HepG2 (cell line): ENCODE measurements at regions not wholly inside any gene's neighbourhood (a gene's known extent, or its start where the extent isn't known, plus 50 kb on each side); places are given as distances from the start of the nearest gene placed in this dataset.

Experiments
- ATAC-seq: fragments of 200-7000 bp; cut with Tn5 transposase; 3 replicates; pipeline ENCODE4 v1.9.1; 2020; ENCODE audit warnings: mild to moderate bottlenecking, moderate library complexity
- BruUV-seq: library from RNA; stranded (reverse); fragments of 400-500 nt; replicated peaks from 2 replicates; lab custom pipeline; 2021; lab: Mats Ljungman, UMichigan
- CTCF ChIA-PET: fragments of 300-600 bp; formaldehyde crosslinking; extraction: SDS; loops from one replicate; lab custom pipeline; 2021; ENCODE audit warnings: low total read pairs, inconsistent platforms, low intra/inter-chr PET ratio; lab: Yijun Ruan, JAX
- POLR2A ChIA-PET: fragments of 350-600 bp; sonication (Branson Sonifier 250); formaldehyde crosslinking; loops from one replicate; lab custom pipeline; 2020; ENCODE audit warnings: antibody characterized with exemption, inconsistent platforms; lab: Yijun Ruan, JAX
- DNase-seq: peaks from one replicate; pipeline ENCODE4 v3.0.0-alpha.2; 2015; ENCODE audit warnings: low spot score
- FAIRE-seq: peaks from 3 replicates; lab custom pipeline; 2011; peaks lifted over from hg19 to GRCh38; lab: Jason Lieb, UNC
- H2AFZ ChIP-seq: one replicate; pipeline ENCODE4 v1.6.1; 2011; ENCODE audit warnings: low read length, inconsistent platforms
- H3K27ac ChIP-seq: fragments of 300-600 bp; 3 replicates; pipeline ENCODE4 v1.8.0; 2011; ENCODE audit warnings: mixed run types, mild to moderate bottlenecking, mixed read lengths, low read length, inconsistent platforms; ENCODE audit not compliant: insufficient read depth; ENCODE audit errors: extremely low read length
- H3K27me3 ChIP-seq, 2 experiments: fragments of 200-600 bp in 1 of 2; 2 replicates in 1 of 2; 3 replicates in 1 of 2; pipeline versions ENCODE4 v1.6.0 to v1.8.0; 2011; ENCODE audit warnings: low read length in 2 of 2, mild to moderate bottlenecking in 2 of 2, moderate library complexity in 2 of 2, inconsistent platforms in 1 of 2; ENCODE audit not compliant: insufficient read depth in 2 of 2, control insufficient read depth in 1 of 2
- H3K36me3 ChIP-seq, 2 experiments: fragments of 200-600 bp in 1 of 2; replicated peaks in 1 of 2; 2 replicates in 1 of 2; 3 replicates in 1 of 2; pipeline versions ENCODE4 v1.5.1 to v1.8.0; 2011; ENCODE audit warnings: low read length in 2 of 2, inconsistent platforms in 1 of 2; ENCODE audit not compliant: insufficient read depth in 2 of 2, control insufficient read depth in 1 of 2
- H3K4me1 ChIP-seq: 2 replicates; pipeline ENCODE4 v1.5.1; 2012; ENCODE audit warnings: low read length, inconsistent platforms; ENCODE audit not compliant: insufficient read depth
- H3K4me2 ChIP-seq: 2 replicates; pipeline ENCODE4 v1.6.0; 2011; ENCODE audit warnings: low read depth, low read length, inconsistent platforms
- H3K4me3 ChIP-seq, 3 experiments: fragments of 200-600 bp in 1 of 3; sonication (generic), shearing (Covaris generic) in 1 of 3; replicated peaks in 1 of 3; 2 replicates each; pipeline ENCODE4 v1.5.1; 2011 to 2016; ENCODE audit warnings: low read length in 3 of 3, inconsistent platforms in 2 of 3, low read depth in 2 of 3, mild to moderate bottlenecking in 2 of 3, control low read depth in 1 of 3, mixed read lengths in 1 of 3; ENCODE audit not compliant: insufficient read depth in 1 of 3
- H3K79me2 ChIP-seq: one replicate; pipeline ENCODE4 v1.6.1; 2011; ENCODE audit warnings: low read length, inconsistent platforms; ENCODE audit not compliant: insufficient read depth
- H3K9ac ChIP-seq: 2 replicates; pipeline ENCODE4 v1.6.0; 2011; ENCODE audit warnings: mild to moderate bottlenecking, low read depth, low read length, inconsistent platforms; ENCODE audit not compliant: insufficient read depth
- H3K9me3 ChIP-seq: 2 replicates; pipeline ENCODE4 v1.5.1; 2012; ENCODE audit warnings: mild to moderate bottlenecking, low read length
- H4K20me1 ChIP-seq: 2 replicates; pipeline ENCODE4 v1.6.0; 2011; ENCODE audit warnings: inconsistent platforms, mild to moderate bottlenecking, low read length, moderate library complexity; ENCODE audit not compliant: insufficient read depth
- ATF6 ChIP-seq: sonication (generic); formaldehyde crosslinking; conservative IDR thresholded peaks from 2 replicates; pipeline ENCODE4 v1.4.0; 2020; ENCODE audit warnings: missing genetic modification reagents
- BHLHE40 ChIP-seq: IDR thresholded peaks from 2 replicates; pipeline ENCODE4 v1.6.1; 2011; ENCODE audit warnings: low read length, improper control_type of control experiment
- CHCHD3 ChIP-seq: sonication (generic); formaldehyde crosslinking; IDR thresholded peaks from 2 replicates; pipeline ENCODE4 v1.8.0; 2022; ENCODE audit warnings: mild to moderate bottlenecking, missing genetic modification reagents, moderate library complexity
- FOXC1 ChIP-seq: sonication (generic); formaldehyde crosslinking; IDR thresholded peaks from 2 replicates; pipeline ENCODE4 v1.8.0; 2022; ENCODE audit warnings: mild to moderate bottlenecking, missing genetic modification reagents, borderline replicate concordance
- LRRFIP1 ChIP-seq: sonication (generic); formaldehyde crosslinking; conservative IDR thresholded peaks from 2 replicates; pipeline ENCODE4 v1.4.0; 2020; ENCODE audit warnings: missing genetic modification reagents
- SALL2 ChIP-seq: sonication (generic); formaldehyde crosslinking; IDR thresholded peaks from 2 replicates; pipeline ENCODE4 v1.8.1; 2023; ENCODE audit warnings: mild to moderate bottlenecking, missing genetic modification reagents, inconsistent platforms
- TCF7L2 ChIP-seq: IDR thresholded peaks from 2 replicates; pipeline ENCODE4 v1.6.1; 2011; ENCODE audit warnings: mild to moderate bottlenecking, low read depth, low read length, moderate library complexity
- TRAFD1 ChIP-seq: sonication (generic); formaldehyde crosslinking; IDR thresholded peaks from 2 replicates; pipeline ENCODE4 v1.5.1; 2020; ENCODE audit warnings: missing genetic modification reagents, mild to moderate bottlenecking, borderline replicate concordance
- ZC3H4 ChIP-seq: sonication (generic); formaldehyde crosslinking; IDR thresholded peaks from 2 replicates; pipeline ENCODE4 v1.4.0; 2020; ENCODE audit warnings: missing genetic modification reagents, borderline replicate concordance
- ZFAT ChIP-seq: sonication (generic); formaldehyde crosslinking; conservative IDR thresholded peaks from 2 replicates; pipeline ENCODE4 v1.8.1; 2023; ENCODE audit warnings: missing genetic modification reagents, inconsistent platforms
- ZFP36 ChIP-seq: fragments of 150-350 bp; IDR thresholded peaks from 2 replicates; pipeline ENCODE4 v1.6.1; 2018; ENCODE audit warnings: borderline replicate concordance, low read length, low read depth; ENCODE audit not compliant: partially characterized antibody
- ZNF124 ChIP-seq: sonication (generic); formaldehyde crosslinking; IDR thresholded peaks from 2 replicates; pipeline ENCODE4 v1.4.0; 2020; ENCODE audit warnings: missing genetic modification reagents
- ZNF256 ChIP-seq: sonication (generic); formaldehyde crosslinking; conservative IDR thresholded peaks from 2 replicates; pipeline ENCODE4 v1.4.0; 2020; ENCODE audit warnings: missing genetic modification reagents
- ZNF512B ChIP-seq: sonication (generic); formaldehyde crosslinking; IDR thresholded peaks from 2 replicates; pipeline ENCODE4 v1.5.1; 2020; ENCODE audit warnings: missing genetic modification reagents, mild to moderate bottlenecking, borderline replicate concordance
- ZNF792 ChIP-seq: IDR thresholded peaks from 2 replicates; pipeline ENCODE4 v1.6.1; 2016
- ZNF878 ChIP-seq: sonication (generic); formaldehyde crosslinking; IDR thresholded peaks from 2 replicates; pipeline ENCODE4 v1.8.1; 2023; ENCODE audit warnings: mild to moderate bottlenecking, missing genetic modification reagents, moderate library complexity
- ZNF891 ChIP-seq: sonication (generic); formaldehyde crosslinking; IDR thresholded peaks from 2 replicates; pipeline ENCODE4 v1.5.0; 2020; ENCODE audit warnings: mild to moderate bottlenecking, missing genetic modification reagents
- WGBS: methylation state at CpG from one replicate; pipeline ENCODE4 v1.1.6; 2017; ENCODE audit warnings: low lambda C conversion rate; 5-methylcytosine and 5-hydroxymethylcytosine counted together
- in situ Hi-C: cut with HindIII; loops from 2 replicates; pipeline ENCODE4 v1.10.0; 2017; ENCODE audit warnings: low pct_unique_long_range_greater_than_20kb; ENCODE audit not compliant: extremely low pct_ligation_motif_present
- intact Hi-C: fragments of 100-400 bp; cut with micrococcal nuclease; formaldehyde crosslinking; loops from one replicate; pipeline ENCODE4 v1.10.0; 2022; ENCODE audit not compliant: unreplicated experiment

- Histone ChIP-seq H3K27ac (no peak overlapping the region), H3K27me3 (no peaks in the 10 kb centered on the region), H4K20me1 (no peaks in the 10 kb centered on the region), H3K4me1 (peaks cover 37% of the 10 kb centered on the region), H2AFZ (no peak overlapping the region), H3K4me2 (no peak overlapping the region), H3K9me3 (no peaks in the 10 kb centered on the region), H3K9ac (no peak overlapping the region), H3K36me3 (no peaks in the 10 kb centered on the region), H3K4me3 (no peak overlapping the region), H3K79me2 (no peaks in the 10 kb centered on the region)
- ChIA-PET POLR2A (no interaction called here), CTCF (no interaction called here)
- intact Hi-C loops: loop anchor here (5.0 to 10.0 kb wide), 2 partner anchors 171 to 829 kb away; no protein-coding TSS in a partner anchor
- ATAC-seq (no peak), FAIRE-seq (no peak), DNase-seq (no peak)
- WGBS: 96% methylated on average over 2 of the region's 2 CpGs
- no TSS peak for BruUV-seq
- in situ Hi-C loops: no loop called here
- TF ChIP-seq ZNF878 (no peak), ZNF512B (CRISPR knock-in tag) (no peak), ATF6 (no peak), ZNF792 (CRISPR knock-in tag) (no peak), SALL2 (no peak), CHCHD3 (CRISPR knock-in tag) (no peak), LRRFIP1 (no peak), ZFP36 (no peak), BHLHE40 (no peak), TCF7L2 (no peak), ZC3H4 (CRISPR knock-in tag) (no peak), FOXC1 (no peak), ZFAT (CRISPR knock-in tag) (no peak), TRAFD1 (no peak), ZNF124 (CRISPR knock-in tag) (no peak), ZNF891 (no peak), ZNF256 (CRISPR knock-in tag) (no peak)
Measured at GRCh38 chr5:93076096-93076495, 504.9 kb downstream of the NR2F1-AS1 start.
